Osteoblast (primary cell): ENCODE measurements at regions not wholly inside any gene's neighbourhood (a gene's known extent, or its start where the extent isn't known, plus 50 kb on each side); places are given as distances from the start of the nearest gene placed in this dataset.
A peak's percentile ranks its signal among the peaks of the same experiment; 100 is the strongest.

Experiments
- DNase-seq: peaks from one replicate; pipeline ENCODE4 v3.0.0; 2011; ENCODE audit warnings: low spot score, mixed read lengths; ENCODE audit not compliant: insufficient read length; ENCODE audit errors: missing footprints
- H2AFZ ChIP-seq: 2 replicates; pipeline ENCODE4 v1.6.0; 2011; ENCODE audit warnings: mild to moderate bottlenecking, low read length
- H3K27ac ChIP-seq: 2 replicates; pipeline ENCODE4 v1.5.1; 2011; ENCODE audit warnings: mild to moderate bottlenecking, low read depth, low read length, moderate library complexity
- H3K27me3 ChIP-seq: 2 replicates; pipeline ENCODE4 v1.6.0; 2012; ENCODE audit warnings: mild to moderate bottlenecking, control low read depth, inconsistent platforms, low read length, moderate library complexity; ENCODE audit not compliant: insufficient read depth
- H3K36me3 ChIP-seq: 2 replicates; pipeline ENCODE4 v1.5.1; 2011; ENCODE audit warnings: mild to moderate bottlenecking, low read length, control low read depth, moderate library complexity; ENCODE audit not compliant: insufficient read depth
- H3K4me1 ChIP-seq: 2 replicates; pipeline ENCODE4 v1.5.1; 2011; ENCODE audit warnings: mild to moderate bottlenecking, low read length, control low read depth, moderate library complexity; ENCODE audit not compliant: insufficient read depth
- H3K4me2 ChIP-seq: 2 replicates; pipeline ENCODE4 v1.6.0; 2011; ENCODE audit warnings: mild to moderate bottlenecking, low read length; ENCODE audit not compliant: insufficient read depth
- H3K4me3 ChIP-seq: fragments of 200-600 bp; sonication (generic); 3 replicates; pipeline ENCODE4 v1.5.1; 2012; ENCODE audit warnings: mild to moderate bottlenecking, low read length, inconsistent platforms; ENCODE audit not compliant: insufficient read depth
- H3K79me2 ChIP-seq: 2 replicates; pipeline ENCODE4 v1.6.0; 2012; ENCODE audit warnings: mild to moderate bottlenecking, low read length, control low read depth, inconsistent platforms; ENCODE audit not compliant: insufficient read depth
- H3K9me3 ChIP-seq: 2 replicates; pipeline ENCODE4 v1.5.1; 2011; ENCODE audit warnings: low read depth, low read length, control low read depth
- H4K20me1 ChIP-seq: 2 replicates; pipeline ENCODE4 v1.6.0; 2012; ENCODE audit warnings: mild to moderate bottlenecking, low read length, control low read depth; ENCODE audit not compliant: insufficient read depth
- TF ChIP-seq, protein P1 (sequence below): IDR thresholded peaks from 2 replicates; pipeline ENCODE4 v1.5.1; 2011; ENCODE audit warnings: mild to moderate bottlenecking, low read depth, low read length, moderate library complexity; ENCODE audit errors: extremely low read depth

DNA sequence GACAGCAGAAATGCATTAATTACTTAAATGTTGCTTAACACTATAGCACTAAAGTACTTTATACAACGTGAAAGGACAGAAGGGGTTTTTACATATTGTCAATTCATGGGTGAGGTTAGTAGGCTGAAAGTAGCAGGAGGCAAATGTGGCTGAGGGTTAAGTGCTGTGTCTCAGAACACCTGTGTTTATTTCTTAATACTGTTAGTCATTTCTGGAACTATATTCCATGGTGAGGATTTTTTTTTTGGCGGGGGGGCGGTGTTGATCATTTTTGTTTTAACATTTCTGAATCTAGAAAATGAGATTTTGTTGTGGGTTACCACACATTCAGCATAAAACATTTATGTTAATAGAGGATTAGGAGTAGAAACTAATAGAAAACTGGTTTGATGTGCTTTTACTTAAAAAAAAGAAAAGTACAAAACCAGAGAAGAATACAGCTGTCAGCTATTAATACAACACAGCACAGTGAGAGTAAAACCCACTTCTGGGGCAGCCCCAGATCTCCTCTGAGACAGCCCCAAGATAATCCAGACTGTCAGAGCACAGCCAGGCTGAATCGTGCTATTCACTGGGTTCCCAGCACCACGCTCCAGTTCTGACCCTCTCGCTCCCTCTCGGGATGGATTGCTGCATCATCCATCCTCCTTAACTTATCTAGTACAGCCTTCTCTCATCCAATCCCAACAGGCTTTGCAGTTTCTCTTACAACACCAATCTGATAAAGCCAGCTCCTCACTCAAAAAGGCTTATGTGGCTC, 307.7 kb downstream of the TUSC7 start:
- no peaks in the 10 kb centered on the region for H3K9me3 ChIP-seq
- peaks cover 12% of the 10 kb centered on the region for H3K27me3 ChIP-seq
- H3K27ac ChIP-seq, result no peak overlapping the region
- TF ChIP-seq, protein P1, sequence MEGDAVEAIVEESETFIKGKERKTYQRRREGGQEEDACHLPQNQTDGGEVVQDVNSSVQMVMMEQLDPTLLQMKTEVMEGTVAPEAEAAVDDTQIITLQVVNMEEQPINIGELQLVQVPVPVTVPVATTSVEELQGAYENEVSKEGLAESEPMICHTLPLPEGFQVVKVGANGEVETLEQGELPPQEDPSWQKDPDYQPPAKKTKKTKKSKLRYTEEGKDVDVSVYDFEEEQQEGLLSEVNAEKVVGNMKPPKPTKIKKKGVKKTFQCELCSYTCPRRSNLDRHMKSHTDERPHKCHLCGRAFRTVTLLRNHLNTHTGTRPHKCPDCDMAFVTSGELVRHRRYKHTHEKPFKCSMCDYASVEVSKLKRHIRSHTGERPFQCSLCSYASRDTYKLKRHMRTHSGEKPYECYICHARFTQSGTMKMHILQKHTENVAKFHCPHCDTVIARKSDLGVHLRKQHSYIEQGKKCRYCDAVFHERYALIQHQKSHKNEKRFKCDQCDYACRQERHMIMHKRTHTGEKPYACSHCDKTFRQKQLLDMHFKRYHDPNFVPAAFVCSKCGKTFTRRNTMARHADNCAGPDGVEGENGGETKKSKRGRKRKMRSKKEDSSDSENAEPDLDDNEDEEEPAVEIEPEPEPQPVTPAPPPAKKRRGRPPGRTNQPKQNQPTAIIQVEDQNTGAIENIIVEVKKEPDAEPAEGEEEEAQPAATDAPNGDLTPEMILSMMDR, result no peak
- H3K79me2 ChIP-seq, result no peaks in the 10 kb centered on the region
- H4K20me1 ChIP-seq, result no peaks in the 10 kb centered on the region
- H2AFZ ChIP-seq, result no peak overlapping the region
- no peak for DNase-seq
- H3K4me2 ChIP-seq, result no peak overlapping the region
- H3K36me3 ChIP-seq, result no peaks in the 10 kb centered on the region
- no peak overlapping the region for H3K4me3 ChIP-seq
- peaks cover 6% of the 10 kb centered on the region for H3K4me1 ChIP-seq

DNA sequence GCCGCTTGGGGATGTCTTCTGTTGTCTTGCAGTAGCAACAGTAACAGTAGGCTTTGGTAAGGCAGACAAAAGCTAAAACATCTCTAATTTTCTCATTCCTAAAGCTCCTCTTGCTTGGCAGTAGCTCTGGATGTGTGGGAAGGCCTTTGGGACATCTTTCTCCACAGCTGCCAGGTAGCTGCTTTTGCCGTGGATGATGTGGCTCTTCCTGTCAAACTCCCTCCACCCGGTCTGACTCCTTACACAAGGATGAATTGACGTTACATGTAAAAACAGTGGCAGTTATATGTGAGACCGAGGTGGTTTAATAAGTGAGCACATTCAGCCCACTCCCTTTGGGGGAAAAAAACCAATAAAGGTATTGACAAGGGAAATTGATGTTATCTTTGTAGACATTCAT, 309.1 kb downstream of the TUSC7 start:
- H3K4me1 ChIP-seq, result peaks cover 5% of the 10 kb centered on the region
- H4K20me1 ChIP-seq, result no peaks in the 10 kb centered on the region
- H3K27ac ChIP-seq, result no peak overlapping the region
- H3K4me3 ChIP-seq, result no peak overlapping the region
- no peak for DNase-seq
- H3K79me2 ChIP-seq, result no peaks in the 10 kb centered on the region
- TF ChIP-seq, protein P1, result no peak
- H3K27me3 ChIP-seq, result peaks cover 12% of the 10 kb centered on the region
- H3K4me2 ChIP-seq, result peak overlapping the region; percentile 59
- no peaks in the 10 kb centered on the region for H3K9me3 ChIP-seq
- H3K36me3 ChIP-seq, result no peaks in the 10 kb centered on the region
- H2AFZ ChIP-seq, result peak overlapping the region; percentile 12

DNA sequence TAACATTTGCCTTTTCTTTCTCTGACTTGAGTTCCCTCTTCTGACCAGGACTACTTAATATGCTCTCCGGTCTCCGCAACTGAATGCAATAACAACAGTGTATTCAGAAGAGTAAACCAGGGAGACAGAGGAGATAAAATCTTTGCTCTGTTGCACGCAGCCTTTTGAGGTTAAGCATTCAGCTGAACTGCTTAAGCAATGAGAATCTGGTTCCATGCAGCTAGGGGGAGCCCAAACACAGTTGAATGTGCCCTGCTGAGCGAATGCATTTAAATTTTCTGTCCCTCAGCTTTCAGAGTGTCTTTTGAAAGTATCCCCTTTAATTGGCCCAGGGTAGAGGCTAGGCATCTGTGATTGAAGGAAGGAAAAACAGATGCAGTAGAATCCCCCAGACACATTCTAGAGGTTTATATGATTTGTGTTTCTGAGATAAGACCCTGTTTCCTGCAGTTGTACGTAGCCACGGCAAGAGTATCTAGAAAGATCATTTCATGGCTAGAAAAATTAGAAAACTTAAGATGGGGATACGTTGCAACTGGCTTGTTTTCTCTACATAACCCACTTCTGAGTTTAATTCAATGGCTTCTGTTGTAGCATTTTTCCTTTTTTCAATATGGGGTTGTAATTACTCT, 309.6 kb downstream of the TUSC7 start:
- peak overlapping the region; percentile 34 for H3K4me3 ChIP-seq
- H3K4me2 ChIP-seq, result peak overlapping the region; percentile 59
- peak overlapping the region; percentile 80 for H2AFZ ChIP-seq
- H3K9me3 ChIP-seq, result no peaks in the 10 kb centered on the region
- peaks cover 12% of the 10 kb centered on the region for H3K27me3 ChIP-seq
- TF ChIP-seq, protein P1, result peak; percentile 91
- H3K79me2 ChIP-seq, result no peaks in the 10 kb centered on the region
- no peaks in the 10 kb centered on the region for H3K36me3 ChIP-seq
- no peak for DNase-seq
- H4K20me1 ChIP-seq, result no peaks in the 10 kb centered on the region
- no peak overlapping the region for H3K27ac ChIP-seq
- H3K4me1 ChIP-seq, result peaks cover 5% of the 10 kb centered on the region

DNA sequence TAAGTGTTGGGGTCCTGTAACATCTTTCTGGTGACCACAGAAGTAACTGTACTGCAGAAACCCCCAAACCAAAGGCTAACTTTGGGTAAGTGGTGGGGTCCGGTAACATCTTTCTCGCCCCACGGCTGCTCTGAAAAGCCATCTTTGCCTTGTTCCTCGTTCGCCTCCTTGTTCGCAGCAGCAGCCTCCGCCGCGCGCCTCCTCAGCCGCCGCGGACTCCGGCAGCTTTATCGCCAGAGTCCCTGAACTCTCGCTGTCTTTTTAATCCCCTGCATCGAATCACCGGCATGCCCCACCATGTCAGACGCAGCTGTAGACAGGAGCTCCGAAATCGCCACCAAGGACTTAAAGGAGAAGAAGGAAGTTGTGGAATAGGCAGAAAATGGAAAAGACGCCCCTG, 316.8 kb downstream of the TUSC7 start:
- Histone ChIP-seq H3K9me3 (no peaks in the 10 kb centered on the region), H3K79me2 (no peaks in the 10 kb centered on the region), H3K4me3 (no peak overlapping the region), H4K20me1 (no peaks in the 10 kb centered on the region), H3K4me1 (no peaks in the 10 kb centered on the region), H3K27ac (no peak overlapping the region), H3K36me3 (no peaks in the 10 kb centered on the region), H3K4me2 (no peak overlapping the region), H3K27me3 (no peaks in the 10 kb centered on the region), H2AFZ (no peak overlapping the region)
- TF ChIP-seq, protein P1, result no peak
- no peak for DNase-seq
